Neuron (in vitro differentiated cells): ENCODE measurements at regions not wholly inside any gene's neighbourhood (a gene's known extent, or its start where the extent isn't known, plus 50 kb on each side); places are given as distances from the start of the nearest gene placed in this dataset.
"Not testable (repeated sequence)": the region's sequence is repeated elsewhere in the genome, so short reads cannot be mapped to it uniquely, and the experiment has no call there.

Experiments used
- H2AFZ ChIP-seq: one replicate; pipeline ENCODE4 v1.6.1; 2013; ENCODE audit warnings: low read depth, mild to moderate bottlenecking, inconsistent platforms, low read length, moderate library complexity
- H3K27me3 ChIP-seq: one replicate; pipeline ENCODE4 v1.6.1; 2013; ENCODE audit warnings: low read length; ENCODE audit not compliant: insufficient read depth
- H3K36me3 ChIP-seq: one replicate; pipeline ENCODE4 v1.6.1; 2013; ENCODE audit warnings: low read length; ENCODE audit not compliant: insufficient read depth
- H3K4me1 ChIP-seq: one replicate; pipeline ENCODE4 v1.6.1; 2013; ENCODE audit warnings: low read length; ENCODE audit not compliant: insufficient read depth
- H3K4me3 ChIP-seq: 2 replicates; pipeline ENCODE4 v1.5.1; 2013; ENCODE audit warnings: mild to moderate bottlenecking, low read length, moderate library complexity
- H3K9me3 ChIP-seq: one replicate; pipeline ENCODE4 v1.6.1; 2013; ENCODE audit warnings: low read length

DNA sequence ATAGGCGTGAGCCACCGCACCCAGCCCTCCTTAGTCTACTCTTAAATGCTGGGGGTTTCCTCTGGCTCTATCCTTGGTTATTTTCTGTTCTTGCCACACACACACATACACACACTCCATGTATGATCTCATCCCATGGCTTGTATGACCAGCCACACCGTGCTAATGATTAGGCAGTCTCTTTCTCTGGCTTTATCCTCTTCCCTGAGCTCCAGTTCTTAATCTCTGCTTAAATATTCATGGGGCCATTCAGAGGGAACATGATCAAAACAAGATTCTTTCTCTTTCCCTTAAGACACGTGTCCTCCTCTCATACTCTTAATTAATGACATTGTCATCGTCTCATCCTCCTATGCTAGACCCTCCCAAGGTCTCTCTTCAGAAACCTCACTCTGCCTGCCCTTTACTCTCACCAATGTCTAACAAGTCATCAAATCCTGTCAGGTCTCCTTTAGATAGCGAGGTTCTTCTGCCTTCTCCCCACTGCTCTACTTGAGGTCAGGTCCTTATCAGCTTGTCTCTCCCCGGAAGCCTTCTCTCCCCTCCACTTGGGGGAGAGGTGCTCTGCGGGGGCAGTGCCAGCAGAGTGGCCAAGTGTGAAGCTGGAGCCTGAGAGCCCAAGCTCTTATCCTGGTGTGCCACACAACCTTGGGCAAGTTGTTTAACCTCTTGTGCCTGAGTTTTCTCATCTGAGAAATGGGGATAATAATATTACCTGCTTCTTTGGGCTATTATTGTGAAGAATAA, 83.0 kb upstream of the GNG12 start:
- H3K36me3 ChIP-seq: no peaks in the 10 kb centered on the region
- no peaks in the 10 kb centered on the region for H3K27me3 ChIP-seq
- H2AFZ ChIP-seq: no peak overlapping the region
- no peak overlapping the region for H3K4me3 ChIP-seq
- no peaks in the 10 kb centered on the region for H3K9me3 ChIP-seq
- H3K4me1 ChIP-seq: peaks cover 18% of the 10 kb centered on the region

DNA sequence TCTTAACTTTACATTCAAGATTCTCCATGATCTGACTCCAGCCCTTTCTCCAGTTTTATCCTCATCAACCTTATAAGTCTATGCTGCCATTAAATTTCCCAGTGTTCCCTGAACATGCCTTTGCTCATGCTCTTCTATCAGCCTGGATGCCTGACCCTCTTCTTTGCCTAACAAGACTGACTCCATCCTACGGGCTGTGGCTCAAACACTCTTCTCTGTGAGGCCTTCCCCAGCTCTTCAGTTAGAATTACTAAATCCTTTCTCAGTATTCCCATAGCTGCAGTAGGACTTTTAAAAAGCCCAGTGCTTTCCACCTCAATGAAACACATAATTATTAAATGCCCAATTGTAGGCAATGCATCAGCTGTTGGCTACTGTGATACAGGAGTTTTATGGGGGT, 76.5 kb upstream of the GNG12 start:
- Histone ChIP-seq H3K9me3 (no peaks in the 10 kb centered on the region), H3K4me1 (no peaks in the 10 kb centered on the region), H3K4me3 (no peak overlapping the region)

DNA sequence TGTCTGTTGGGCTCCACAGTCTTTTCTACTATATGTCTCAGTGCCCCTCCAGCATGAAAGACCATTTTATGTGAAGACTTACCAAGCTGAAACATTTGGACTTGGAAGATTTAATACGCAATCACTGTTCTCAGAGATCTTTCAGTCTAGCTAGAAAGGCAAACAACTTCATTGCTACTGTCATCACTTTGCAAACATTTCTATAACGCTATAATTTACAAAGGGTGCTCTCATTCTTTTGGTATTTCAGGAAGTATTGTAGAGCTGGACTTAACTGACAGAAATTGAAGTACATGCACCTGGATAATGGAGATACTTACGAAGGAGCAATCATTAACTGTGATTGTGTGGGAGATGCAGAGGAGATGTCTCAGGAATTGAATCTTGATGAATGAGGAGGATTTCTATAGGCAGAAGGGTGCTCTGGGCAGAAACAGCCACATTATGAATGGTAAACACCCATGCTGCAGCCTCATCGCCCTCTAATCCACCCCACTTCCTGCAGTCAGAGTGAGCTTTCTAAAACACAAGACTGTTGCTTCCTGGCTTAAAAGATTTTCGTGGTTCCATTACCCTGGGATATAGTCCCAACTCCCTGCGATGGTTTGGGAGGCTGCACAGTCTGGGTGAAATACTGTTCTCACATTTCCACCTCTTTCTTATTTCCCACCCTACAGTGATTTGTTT, 75.1 kb upstream of the GNG12 start:
- Histone ChIP-seq H3K9me3 (no peaks in the 10 kb centered on the region), H3K4me3 (no peak overlapping the region), H2AFZ (no peak overlapping the region), H3K36me3 (no peaks in the 10 kb centered on the region), H3K4me1 (no peaks in the 10 kb centered on the region), H3K27me3 (no peaks in the 10 kb centered on the region)

More for the DNA sequence above, 76.5 kb upstream of the GNG12 start:
- no peaks in the 10 kb centered on the region for H3K36me3 ChIP-seq
- H2AFZ ChIP-seq: no peak overlapping the region
- H3K27me3 ChIP-seq: no peaks in the 10 kb centered on the region

DNA sequence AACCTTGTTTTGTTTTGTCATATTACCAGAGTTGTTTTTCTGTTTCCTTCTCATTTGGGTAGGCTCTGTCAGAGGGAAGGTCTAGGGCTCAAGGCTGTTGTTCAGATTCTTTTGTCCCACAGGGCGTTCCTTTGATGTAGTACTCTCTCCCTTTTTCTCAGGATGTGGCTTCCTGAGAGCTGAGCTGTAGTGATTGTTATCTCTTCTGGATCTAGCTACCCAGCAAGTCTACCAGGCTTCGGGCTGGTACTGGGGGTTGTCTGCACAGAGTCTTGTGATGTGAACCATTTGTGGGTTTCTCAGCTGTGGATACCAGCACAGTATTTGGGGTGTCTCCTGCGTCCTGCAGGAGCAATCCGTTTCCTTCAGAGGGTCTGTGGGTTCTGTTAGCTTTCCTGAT, 74.2 kb upstream of the GNG12 start:
- H2AFZ ChIP-seq, H3K4me3 ChIP-seq, H3K4me1 ChIP-seq, H3K9me3 ChIP-seq, H3K27me3 ChIP-seq, H3K36me3 ChIP-seq: not testable (repeated sequence)

DNA sequence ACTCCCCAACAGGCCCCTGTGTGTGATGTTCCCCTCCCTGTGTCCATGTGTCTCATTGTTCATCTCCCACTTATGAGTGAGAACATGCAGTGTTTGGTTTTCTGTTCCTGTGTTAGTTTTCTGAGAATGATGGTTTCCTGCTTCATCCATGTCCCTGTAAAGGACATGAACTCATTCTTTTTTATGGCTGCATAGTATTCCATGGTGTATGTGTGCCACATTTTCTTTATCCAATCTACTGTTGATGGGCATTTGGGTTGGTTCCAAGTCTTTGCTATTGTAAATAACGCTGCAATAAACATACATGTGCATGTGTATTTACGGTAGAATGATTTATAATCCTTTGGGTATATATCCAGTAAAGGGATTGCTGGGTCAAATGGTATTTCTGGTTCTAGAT, 72.7 kb upstream of the GNG12 start:
- H3K9me3 ChIP-seq, H2AFZ ChIP-seq, H3K4me1 ChIP-seq, H3K4me3 ChIP-seq, H3K27me3 ChIP-seq, H3K36me3 ChIP-seq: not testable (repeated sequence)

DNA sequence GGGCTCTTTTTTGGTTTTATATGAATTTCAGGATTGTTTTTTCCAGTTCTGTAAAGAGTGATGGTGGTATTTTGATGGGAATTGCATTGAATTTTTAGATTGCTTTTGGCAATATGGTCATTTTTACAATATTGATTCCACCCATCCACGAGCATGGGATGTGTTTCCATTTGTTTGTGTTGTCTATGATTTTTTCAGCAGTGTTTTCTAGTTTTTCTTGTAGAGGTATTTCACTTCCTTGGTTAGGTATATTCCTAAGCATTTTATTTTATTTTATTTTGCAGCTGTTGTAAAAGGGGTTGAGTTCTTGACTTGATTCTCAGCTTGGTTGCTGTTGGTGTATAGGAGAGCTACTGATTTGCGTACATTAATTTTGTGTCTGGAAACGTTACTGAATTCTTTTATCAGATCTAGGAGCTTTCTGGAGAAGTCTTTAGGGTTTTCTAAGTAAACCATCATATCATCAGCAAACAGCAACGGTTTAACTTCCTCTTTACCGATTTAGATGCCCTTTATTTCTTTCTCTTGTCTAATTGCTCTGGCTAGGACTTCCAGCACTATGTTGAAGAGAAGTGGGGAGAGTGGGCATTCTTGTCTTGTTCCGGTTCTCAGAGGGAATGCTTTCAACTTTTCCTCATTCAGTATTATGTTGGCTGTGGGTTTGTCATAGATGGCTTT, 69.4 kb upstream of the GNG12 start:
- not testable (repeated sequence) for H3K9me3 ChIP-seq, H3K4me1 ChIP-seq, H3K27me3 ChIP-seq, H2AFZ ChIP-seq, H3K36me3 ChIP-seq, H3K4me3 ChIP-seq

DNA sequence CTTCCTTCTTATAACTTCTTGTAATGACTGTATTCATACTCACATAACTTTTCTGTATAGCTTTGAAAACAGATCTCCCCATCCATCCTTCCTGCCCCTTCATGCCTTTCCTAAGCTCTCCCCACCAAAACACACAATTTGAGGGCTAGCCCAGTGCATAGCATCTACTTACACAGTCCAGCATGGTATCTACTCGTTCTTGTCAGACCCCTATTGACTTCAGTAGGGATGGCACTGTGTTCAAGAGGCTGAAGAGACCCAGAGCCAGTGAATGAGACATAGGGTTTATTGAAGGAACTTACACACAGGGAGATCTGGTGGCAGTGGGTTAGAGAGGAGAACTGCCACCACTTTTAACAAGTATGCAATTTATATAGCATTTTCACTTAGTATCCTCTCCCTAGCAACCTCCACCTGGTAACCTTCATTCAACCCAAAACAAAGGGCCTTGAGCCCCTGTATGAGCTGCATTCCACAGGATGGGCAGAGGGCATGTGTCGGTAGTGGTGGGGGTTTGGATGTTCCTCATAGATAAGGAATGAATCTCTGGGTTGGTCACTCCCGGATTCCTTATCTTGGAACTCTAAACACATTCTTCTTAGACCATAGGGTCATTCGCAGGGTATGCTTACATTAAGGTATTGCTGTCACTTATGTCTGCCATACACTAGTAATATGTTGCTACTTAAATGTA, 64.9 kb upstream of the GNG12 start:
- H3K4me1 ChIP-seq: peaks cover under 1% of the 10 kb centered on the region
- H2AFZ ChIP-seq: no peak overlapping the region
- no peaks in the 10 kb centered on the region for H3K36me3 ChIP-seq
- no peaks in the 10 kb centered on the region for H3K9me3 ChIP-seq
- no peak overlapping the region for H3K4me3 ChIP-seq
- H3K27me3 ChIP-seq: no peaks in the 10 kb centered on the region

DNA sequence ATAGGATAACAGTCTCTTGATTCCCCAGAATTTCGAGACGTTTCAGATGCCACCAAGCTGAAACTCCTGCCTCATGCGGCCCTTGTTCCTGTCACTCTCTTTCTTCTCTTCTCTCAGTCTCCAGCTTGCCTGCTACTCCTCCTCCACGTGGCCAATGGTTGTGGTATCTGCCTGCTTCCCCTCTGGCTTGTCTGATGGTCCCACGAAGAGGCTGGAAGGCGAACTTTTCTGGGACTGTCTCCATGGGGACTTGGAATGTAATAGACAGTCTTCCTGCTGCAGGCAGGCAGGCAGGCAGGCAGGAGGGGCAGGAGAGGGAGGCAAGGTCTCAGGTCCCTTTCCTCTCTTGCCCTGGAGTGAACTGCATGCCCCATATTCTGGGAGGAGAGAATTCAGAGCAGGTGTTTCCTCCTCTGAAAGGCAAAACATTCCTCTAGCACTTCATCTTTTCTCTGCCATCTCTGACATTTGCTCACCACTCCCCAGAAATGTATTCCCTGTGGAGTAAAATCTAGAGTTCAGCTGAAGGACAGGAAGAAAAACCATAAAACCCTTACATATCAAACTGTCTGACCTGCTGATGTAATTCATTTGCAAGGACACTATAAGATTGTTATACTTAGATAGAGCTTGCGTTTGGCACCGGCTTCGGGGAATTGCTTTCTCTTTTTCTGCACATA, 64.1 kb upstream of the GNG12 start:
- Histone ChIP-seq H3K36me3 (no peaks in the 10 kb centered on the region), H2AFZ (no peak overlapping the region), H3K4me3 (no peak overlapping the region), H3K9me3 (no peaks in the 10 kb centered on the region), H3K27me3 (no peaks in the 10 kb centered on the region), H3K4me1 (peaks cover 8% of the 10 kb centered on the region)

DNA sequence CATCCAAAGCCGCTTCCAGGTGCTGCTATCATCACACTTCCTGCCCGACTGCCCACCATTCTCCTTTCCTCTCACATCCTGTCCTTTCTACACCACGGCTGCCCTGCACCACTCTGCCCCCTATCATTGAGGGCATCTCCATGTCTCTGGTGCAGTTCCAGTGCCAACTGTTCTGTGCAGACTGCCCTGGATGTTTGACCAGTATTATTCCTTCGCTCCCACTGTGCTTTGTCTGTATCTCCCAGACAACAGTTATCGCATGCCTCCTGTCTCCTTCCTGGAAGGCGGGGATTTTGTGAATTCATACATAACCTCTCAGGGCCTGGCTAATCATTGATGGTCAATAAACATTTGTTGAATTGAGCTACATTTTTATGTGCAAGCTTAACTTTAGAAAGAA, 63.6 kb upstream of the GNG12 start:
- Histone ChIP-seq H3K9me3 (no peaks in the 10 kb centered on the region), H3K4me1 (peaks cover 8% of the 10 kb centered on the region), H3K36me3 (no peaks in the 10 kb centered on the region), H3K4me3 (no peak overlapping the region), H3K27me3 (no peaks in the 10 kb centered on the region), H2AFZ (no peak overlapping the region)

DNA sequence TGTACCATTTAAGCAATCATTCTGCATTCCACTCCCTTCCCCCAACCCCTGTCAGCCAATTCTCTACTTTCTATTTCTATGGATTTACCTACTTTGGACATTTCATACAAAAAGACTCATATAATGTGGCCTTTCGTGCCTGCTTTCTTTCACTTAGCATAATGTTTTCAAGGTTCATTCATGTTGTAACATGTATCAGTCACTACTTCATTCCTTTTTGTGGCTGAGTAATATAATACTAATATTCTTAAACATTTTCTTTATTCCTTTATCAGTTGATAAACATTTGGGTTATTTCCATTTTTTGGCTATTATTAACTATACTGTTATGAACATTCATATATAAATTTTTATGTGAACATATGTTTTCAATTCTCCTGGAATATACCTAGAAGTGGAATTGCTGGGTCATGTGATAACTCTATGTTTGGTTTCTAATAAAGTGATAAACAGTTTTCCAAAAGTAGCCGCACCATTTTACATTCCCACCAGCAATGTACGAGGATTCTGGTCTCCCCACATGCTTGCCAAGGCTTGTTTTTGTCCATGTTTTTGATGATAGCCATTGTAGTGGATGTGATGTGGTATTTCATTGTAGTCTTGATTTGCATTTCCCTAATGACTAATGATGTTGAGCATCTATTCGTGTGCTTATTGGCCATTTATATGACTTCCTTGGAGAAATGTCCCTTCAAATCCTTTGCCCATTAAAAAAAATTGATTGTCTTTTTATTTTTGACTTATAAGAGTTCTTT, 61.9 kb upstream of the GNG12 start:
- Histone ChIP-seq H3K9me3 (no peaks in the 10 kb centered on the region), H3K36me3 (no peaks in the 10 kb centered on the region), H3K4me1 (peaks cover 8% of the 10 kb centered on the region)

DNA sequence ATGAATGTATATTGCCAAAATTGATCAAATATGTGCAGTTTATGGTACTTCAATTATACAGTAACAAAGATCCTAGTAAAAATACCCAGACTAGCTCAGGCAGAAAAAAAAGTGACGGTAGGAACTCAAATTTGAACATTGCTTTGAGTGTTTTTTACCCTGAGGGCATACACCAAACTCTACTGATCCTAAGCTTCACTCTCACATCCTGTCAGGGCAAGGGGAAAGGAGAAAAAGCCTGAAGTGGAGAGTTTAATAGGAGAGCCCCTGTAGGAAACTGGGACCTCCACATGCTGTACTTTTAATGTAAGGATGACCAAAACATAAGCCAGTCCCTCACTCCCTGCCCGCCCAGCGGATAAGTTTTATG, 59.8 kb upstream of the GNG12 start:
- peaks cover 24% of the 10 kb centered on the region for H3K4me1 ChIP-seq
- H2AFZ ChIP-seq: no peak overlapping the region
- no peaks in the 10 kb centered on the region for H3K36me3 ChIP-seq
- H3K27me3 ChIP-seq: no peaks in the 10 kb centered on the region
- H3K9me3 ChIP-seq: no peaks in the 10 kb centered on the region
- H3K4me3 ChIP-seq: no peak overlapping the region

More for the DNA sequence above, 61.9 kb upstream of the GNG12 start:
- no peaks in the 10 kb centered on the region for H3K27me3 ChIP-seq
- H3K4me3 ChIP-seq: no peak overlapping the region
- no peak overlapping the region for H2AFZ ChIP-seq

DNA sequence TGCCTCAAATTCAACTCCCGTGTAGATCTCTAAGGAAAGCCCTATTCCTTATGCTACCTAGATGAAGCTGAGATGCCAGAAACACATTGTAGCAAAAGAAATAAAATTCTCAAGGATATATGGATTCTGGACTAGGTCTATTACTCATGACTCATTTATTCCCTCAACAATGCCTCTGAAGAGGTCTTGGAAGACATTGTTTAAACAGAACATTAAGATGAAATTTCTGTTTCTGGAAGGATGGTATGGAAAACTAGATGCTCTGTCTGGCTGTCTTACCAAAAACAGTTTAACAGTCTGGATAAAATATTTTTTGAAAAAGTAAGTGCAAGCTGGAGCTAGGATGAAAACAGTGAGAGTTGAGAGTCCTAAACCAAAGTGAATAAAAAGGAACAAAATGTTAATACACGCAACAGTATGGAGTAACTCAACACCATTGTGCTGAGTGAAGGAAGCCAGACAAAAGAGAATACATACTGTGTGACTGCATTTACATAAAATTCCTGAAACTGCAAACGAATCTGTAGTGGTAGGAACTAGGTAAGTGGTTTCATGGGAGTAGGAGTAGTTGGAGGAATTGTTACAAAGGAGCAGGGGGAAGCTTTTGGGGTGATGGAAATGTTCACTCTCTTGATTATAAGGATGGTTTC, 59.3 kb upstream of the GNG12 start:
- H3K9me3 ChIP-seq: no peaks in the 10 kb centered on the region
- no peaks in the 10 kb centered on the region for H3K27me3 ChIP-seq
- H3K4me1 ChIP-seq: peaks cover 24% of the 10 kb centered on the region
- no peaks in the 10 kb centered on the region for H3K36me3 ChIP-seq
- no peak overlapping the region for H2AFZ ChIP-seq
- no peak overlapping the region for H3K4me3 ChIP-seq
